OCI-LY1 (cell line): ENCODE measurements at regions not wholly inside any gene's neighbourhood (a gene's known extent, or its start where the extent isn't known, plus 50 kb on each side); places are given as distances from the start of the nearest gene placed in this dataset.

Experiments used
- CTCF ChIP-seq: fragments of 200-600 bp; sonication (generic), shearing (Covaris generic); IDR thresholded peaks from 2 replicates; pipeline ENCODE4 v1.5.1; 2017; ENCODE audit warnings: mild to moderate bottlenecking, antibody characterized with exemption, low read length, moderate library complexity, mixed read lengths
- EZH2 ChIP-seq: fragments of 200-600 bp; sonication (generic), shearing (Covaris generic); IDR thresholded peaks from 2 replicates; pipeline ENCODE4 v1.8.0; 2017; ENCODE audit warnings: borderline replicate concordance, mixed run types, mild to moderate bottlenecking, antibody characterized with exemption, low read length, moderate library complexity, mixed read lengths

- no peak for TF ChIP-seq CTCF
- no peak for TF ChIP-seq EZH2
Measured at GRCh38 chr18:27843783-27844777, 332.9 kb downstream of the CDH2 start.
